Frontal cortex (tissue), 3 donors: ENCODE measurements at regions not wholly inside any gene's neighbourhood (a gene's known extent, or its start where the extent isn't known, plus 50 kb on each side); places are given as distances from the start of the nearest gene placed in this dataset.
"Not testable (repeated sequence)": the region's sequence is repeated elsewhere in the genome, so short reads cannot be mapped to it uniquely, and the experiment has no call there.

ENCODE experiments used
- DNase-seq, 2 donors: peaks; one replicate each; pipeline ENCODE4 v3.0.0; 2012; ENCODE audit warnings: low spot score in 2 of 2
- FAIRE-seq: peaks from 2 replicates; lab custom pipeline; 2012; peaks lifted over from hg19 to GRCh38; lab: Jason Lieb, UNC
- donor health status: control.
- donor health status: control.
- donor health status: control.

- DNase-seq (no peak), FAIRE-seq (no peak)
Observed at GRCh38 chr2:209236377-209236776, 187.5 kb upstream of the MAP2 start.

GRCh38 chr2:209238765-209239584, 184.9 kb upstream of the MAP2 start:
- DNase-seq: no peak
- no peak for FAIRE-seq

DNA sequence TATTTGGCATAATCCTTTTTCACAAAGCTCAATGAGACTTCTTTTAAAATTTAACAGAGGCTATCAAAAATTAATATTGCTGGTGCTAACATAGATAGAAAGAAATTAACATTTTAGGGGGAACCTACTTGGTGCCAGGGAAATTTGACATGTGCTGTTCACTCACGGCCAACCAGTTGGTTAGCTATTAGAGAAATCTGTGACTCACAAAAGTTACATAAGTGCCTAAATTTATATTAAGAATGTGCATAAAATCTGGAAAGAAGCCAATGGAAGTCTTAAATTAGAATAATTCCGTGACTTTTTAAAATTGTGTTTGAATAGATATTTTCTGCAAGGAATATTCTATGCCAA, 184.3 kb upstream of the MAP2 start:
- FAIRE-seq: no peak
- no peak for DNase-seq

- DNase-seq (no peak), FAIRE-seq (no peak)
Observed at GRCh38 chr2:209240204-209240603, 183.6 kb upstream of the MAP2 start.

GRCh38 chr2:209253544-209253943, 170.3 kb upstream of the MAP2 start:
- FAIRE-seq (no peak), DNase-seq (no peak)

- DNase-seq: no peak
- no peak for FAIRE-seq
Observed at GRCh38 chr2:209259767-209260166, 164.1 kb upstream of the MAP2 start.

DNA sequence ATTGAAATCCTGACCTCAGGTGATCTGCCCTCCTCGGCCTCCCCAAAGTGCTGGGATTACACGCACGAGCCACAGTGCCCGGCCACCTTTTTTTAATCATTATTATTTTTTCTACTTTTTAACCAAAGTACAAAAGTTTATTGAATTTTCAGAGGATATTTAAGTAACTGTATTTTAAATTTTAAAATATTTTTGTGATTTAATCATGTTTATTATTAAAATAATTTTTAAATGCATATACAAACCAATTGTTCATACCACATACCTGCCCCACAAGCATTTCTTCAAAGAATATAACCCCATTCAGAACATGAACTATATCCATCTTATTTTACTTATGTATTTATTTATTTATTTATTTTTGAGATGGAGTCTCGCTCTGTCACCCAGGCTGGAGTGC, 163.6 kb upstream of the MAP2 start:
- no peak for DNase-seq
- FAIRE-seq: peak; percentile 8

GRCh38 chr2:209261366-209262053, 162.3 kb upstream of the MAP2 start:
- not testable (repeated sequence) for DNase-seq, FAIRE-seq

GRCh38 chr2:209269024-209269423, 154.8 kb upstream of the MAP2 start:
- FAIRE-seq (no peak), DNase-seq (no peak)

DNA sequence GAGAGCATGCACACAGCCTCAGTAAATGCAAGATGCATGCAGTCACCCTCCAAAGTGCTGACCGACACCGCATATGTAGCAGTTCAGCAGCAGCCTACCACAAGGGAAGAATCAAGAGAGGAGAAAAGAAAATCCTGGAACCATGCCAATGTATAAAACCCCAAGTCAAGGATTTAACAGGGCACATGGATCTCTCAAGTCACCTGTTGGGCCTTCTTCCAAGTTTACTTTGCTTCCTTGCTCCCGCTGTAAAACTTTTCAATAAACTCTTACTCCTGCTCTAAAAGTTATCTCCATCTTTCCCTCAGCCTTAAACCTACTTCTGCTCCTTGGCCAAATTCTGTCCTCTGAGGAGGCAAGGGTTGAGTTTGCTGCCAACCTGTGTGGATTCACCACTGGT, 147.8 kb upstream of the MAP2 start:
- FAIRE-seq (no peak), DNase-seq (no peak)

- no peak for DNase-seq
- FAIRE-seq: no peak
Observed at GRCh38 chr2:209277444-209277843, 146.4 kb upstream of the MAP2 start.

GRCh38 chr2:209298601-209299000, 125.2 kb upstream of the MAP2 start:
- DNase-seq: no peak
- no peak for FAIRE-seq

GRCh38 chr2:209299478-209299877, 124.4 kb upstream of the MAP2 start:
- not testable (repeated sequence) for FAIRE-seq, DNase-seq

DNA sequence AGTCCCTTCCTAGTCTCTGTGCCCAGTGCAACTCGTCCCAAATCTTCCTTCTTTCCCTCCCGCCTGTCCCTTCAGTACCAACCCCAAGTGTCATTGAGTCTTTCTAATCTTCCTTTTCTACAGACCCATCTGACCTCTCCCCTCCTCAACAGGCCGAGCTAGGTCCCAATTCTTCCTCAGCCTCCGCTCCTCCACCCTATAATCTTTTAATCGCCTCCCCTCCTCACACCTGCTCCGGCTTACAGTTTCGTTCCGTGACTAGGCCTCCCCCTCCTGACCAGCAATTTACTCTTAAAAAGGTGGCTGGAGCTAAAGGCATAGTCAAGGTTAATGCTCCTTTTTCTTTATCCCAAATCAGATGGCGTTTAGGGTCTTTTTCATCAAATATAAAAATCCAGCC, 123.1 kb upstream of the MAP2 start:
- not testable (repeated sequence) for DNase-seq, FAIRE-seq

DNA sequence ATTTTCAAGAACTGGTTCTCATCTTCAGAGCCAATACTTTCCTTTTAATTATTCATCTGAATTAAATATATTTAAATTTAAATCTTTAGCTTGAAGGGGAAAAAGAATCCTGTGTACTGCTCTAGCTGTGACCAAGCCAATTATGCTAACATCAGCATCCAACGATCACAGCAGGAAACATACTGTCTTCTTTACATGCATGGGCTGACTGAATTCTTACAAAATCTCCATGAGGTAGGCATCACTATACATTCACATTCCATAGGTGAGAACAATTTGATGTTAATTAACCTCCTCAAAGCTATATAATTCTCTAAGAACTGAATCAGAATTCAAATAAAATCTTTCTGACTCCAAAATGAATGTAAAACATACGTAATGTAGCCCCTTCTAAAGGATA, 118.8 kb upstream of the MAP2 start:
- no peak for FAIRE-seq
- DNase-seq: no peak

DNA sequence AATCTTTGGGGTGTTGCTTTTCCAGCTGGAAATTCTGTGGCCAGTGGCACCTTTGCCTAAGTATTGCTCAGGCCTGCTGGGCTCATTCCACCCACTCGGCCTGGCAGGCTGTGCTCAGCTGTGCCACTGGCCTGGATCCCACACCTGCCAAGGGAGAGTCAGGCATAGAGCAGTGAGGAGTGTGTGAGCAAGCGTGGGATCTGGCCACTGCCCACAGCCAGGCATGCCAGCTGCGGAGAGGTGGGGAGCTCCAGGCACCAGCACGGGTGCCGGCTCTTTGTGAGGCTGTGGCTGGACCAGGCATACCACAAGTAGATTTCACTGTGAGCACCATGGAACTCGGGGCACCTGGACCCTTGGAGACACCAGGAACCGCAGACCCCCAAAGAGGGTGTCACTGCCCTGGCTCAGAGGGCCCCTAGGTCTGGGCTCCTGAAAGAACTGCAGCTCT, 118.1 kb upstream of the MAP2 start:
- FAIRE-seq (no peak), DNase-seq (no peak)

- FAIRE-seq (no peak), DNase-seq (no peak)
Observed at GRCh38 chr2:209307161-209308001, 116.5 kb upstream of the MAP2 start.

- FAIRE-seq (no peak), DNase-seq (no peak)
Observed at GRCh38 chr2:209308415-209308814, 115.4 kb upstream of the MAP2 start.

DNA sequence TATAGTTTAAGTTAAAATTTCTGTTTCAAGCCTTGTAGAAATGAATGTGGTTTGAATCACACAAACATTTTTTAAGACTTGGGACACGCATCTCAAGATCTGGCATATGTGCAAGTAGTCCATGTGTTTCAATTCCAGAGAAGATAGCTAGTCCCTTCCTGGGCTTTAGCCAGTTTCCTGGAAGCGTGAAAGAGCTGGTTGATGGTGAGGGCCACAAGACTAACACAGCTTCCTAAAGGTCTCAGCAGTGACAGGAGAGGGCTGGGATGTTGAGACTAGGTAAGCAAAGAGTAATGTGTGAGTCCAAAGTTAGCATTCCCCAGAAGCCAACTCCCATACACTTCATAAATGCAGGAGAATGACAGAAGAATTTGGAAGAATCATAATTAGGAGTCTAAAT, 111.9 kb upstream of the MAP2 start:
- FAIRE-seq: no peak

DNA sequence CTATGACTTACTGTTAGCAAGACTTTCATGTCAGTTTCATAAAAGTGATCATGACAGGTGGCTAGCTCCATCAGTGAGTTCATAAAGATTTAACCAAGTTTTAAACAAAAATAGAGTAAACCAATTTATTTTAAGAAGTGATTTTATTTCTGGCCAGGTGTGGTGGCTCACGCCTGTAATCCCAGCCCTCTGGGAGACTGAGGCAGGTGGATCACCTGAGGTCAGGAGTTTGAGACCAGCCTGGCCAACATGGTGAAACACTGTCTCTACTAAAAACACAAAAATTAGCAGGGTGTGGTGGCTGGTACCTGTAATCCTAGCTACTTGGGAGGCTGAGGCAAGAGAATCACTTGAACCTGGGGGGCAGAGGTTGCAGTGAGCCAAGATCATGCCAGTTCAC, 111.4 kb upstream of the MAP2 start:
- DNase-seq, FAIRE-seq: not testable (repeated sequence)

More for the DNA sequence above, 111.9 kb upstream of the MAP2 start:
- DNase-seq: no peak

DNA sequence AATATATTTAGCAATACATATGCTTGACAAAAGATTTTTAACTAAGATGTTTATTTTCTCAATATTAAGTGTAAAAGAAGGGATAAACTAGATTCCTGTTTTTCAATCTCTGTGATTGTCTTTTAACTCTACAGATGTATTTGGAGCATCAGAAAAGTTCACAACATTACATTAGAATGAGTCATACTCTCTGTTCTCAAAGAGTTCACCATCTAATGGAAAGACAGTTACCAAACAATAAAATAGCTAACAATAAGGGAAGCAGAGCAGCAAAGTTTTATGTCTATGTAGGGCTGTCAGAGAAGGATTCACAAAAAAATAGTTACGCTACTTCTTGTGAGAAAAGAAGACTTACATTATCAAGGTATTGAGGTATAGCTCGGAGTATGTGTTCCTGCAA, 109.2 kb upstream of the MAP2 start:
- DNase-seq (no peak), FAIRE-seq (no peak)
